ENCODE measurements at regions not wholly inside any gene's neighbourhood (a gene's known extent, or its start where the extent isn't known, plus 50 kb on each side); places are given as distances from the start of the nearest gene placed in this dataset.
A peak's percentile ranks its signal among the peaks of the same experiment; 100 is the strongest.
"Not testable (repeated sequence)": the region's sequence is repeated elsewhere in the genome, so short reads cannot be mapped to it uniquely, and the experiment has no call there.

DNA sequence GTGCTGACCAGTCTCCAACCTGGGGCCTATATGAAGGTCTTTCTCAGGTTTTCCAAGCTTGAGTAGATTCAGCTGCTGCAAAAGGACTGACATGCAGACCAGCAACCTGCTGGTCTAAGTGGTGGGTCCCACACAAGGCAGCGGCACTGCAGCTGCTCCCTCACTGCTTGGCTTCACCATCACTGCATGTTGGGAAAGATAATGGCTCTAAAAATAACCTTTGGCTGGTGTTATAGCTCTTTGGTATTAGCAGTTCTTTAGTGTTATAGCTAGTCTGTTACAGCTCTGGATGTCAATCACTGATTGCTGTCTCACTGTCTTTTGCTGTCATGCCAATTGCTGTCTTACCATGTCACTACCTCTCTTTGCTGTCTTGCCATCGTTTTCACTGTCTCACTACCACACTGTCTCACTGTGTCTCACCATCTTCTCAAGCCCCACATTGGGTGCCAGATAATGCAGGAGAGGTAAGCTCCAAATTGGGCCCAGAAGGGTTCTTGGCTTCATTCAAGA is 726.4 kb downstream of the TENT5A start:
- CTCF ChIA-PET (ENCODE audit: unreplicated experiment) = no interaction called here
- Histone ChIP-seq H4K20me1 (ENCODE audit: insufficient read depth, low read length) (no peaks in the 10 kb centered on the region), H3K9me3 (ENCODE audit: low read length) (peaks cover 11% of the 10 kb centered on the region; the same call in 1 of the 2 replicates), H3K4me3 (ENCODE audit: low read depth, low read length, poor library complexity, severe bottlenecking) (no peak overlapping the region), H3K36me3 (ENCODE audit: insufficient read depth, low read length) (no peaks in the 10 kb centered on the region), H3K79me2 (ENCODE audit: insufficient read depth, low read depth, low read length) (no peaks in the 10 kb centered on the region), H3K4me2 (ENCODE audit: low read length) (no peak overlapping the region), H3K9me2 (ENCODE audit: insufficient read depth, low read length) (no peaks in the 10 kb centered on the region), H2AFZ (ENCODE audit: low read length) (no peak overlapping the region), H3K27ac (ENCODE audit: low read depth, low read length, poor library complexity, severe bottlenecking) (no peak overlapping the region), H3K4me1 (ENCODE audit: insufficient read depth, low read length, poor library complexity, severe bottlenecking) (no peaks in the 10 kb centered on the region)
- TF ChIP-seq, protein P1, sequence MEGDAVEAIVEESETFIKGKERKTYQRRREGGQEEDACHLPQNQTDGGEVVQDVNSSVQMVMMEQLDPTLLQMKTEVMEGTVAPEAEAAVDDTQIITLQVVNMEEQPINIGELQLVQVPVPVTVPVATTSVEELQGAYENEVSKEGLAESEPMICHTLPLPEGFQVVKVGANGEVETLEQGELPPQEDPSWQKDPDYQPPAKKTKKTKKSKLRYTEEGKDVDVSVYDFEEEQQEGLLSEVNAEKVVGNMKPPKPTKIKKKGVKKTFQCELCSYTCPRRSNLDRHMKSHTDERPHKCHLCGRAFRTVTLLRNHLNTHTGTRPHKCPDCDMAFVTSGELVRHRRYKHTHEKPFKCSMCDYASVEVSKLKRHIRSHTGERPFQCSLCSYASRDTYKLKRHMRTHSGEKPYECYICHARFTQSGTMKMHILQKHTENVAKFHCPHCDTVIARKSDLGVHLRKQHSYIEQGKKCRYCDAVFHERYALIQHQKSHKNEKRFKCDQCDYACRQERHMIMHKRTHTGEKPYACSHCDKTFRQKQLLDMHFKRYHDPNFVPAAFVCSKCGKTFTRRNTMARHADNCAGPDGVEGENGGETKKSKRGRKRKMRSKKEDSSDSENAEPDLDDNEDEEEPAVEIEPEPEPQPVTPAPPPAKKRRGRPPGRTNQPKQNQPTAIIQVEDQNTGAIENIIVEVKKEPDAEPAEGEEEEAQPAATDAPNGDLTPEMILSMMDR (conservative IDR thresholded peaks at IDR 0.05; ENCODE audit: low read length) = no peak
- TF ChIP-seq EZH2phosphoT487 (IDR thresholded peaks at IDR 0.05; ENCODE audit: borderline replicate concordance, low read depth, low read length) = no peak
- POLR2A ChIA-PET = no interaction called here
- DNase-seq (ENCODE audit: low spot score) = no peak
- no TSS peak for BruUV-seq (replicated peaks)
- intact Hi-C loops (cut with micrococcal nuclease; ENCODE audit: unreplicated experiment) = no loop called here

DNA sequence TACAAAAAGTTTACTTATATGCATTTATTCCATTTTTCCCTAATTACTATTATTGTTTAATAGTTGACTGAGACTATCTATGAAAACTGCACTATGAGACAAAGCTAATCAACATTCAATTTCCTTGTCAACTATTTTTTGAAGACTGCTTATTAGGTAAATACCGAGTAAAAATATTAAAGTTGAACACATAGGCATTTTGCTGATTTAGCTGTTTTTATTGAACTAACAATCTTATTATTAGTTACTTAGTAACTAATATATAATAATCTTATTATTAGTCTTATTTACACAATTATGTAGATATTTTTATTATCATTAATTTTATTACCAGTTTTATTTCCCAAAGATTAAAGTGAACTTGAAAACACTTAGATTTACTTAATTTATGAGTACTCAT is 728.8 kb downstream of the TENT5A start:
- Histone ChIP-seq H3K4me2 (ENCODE audit: low read length) (no peak overlapping the region), H3K36me3 (ENCODE audit: insufficient read depth, low read length) (no peaks in the 10 kb centered on the region), H3K27ac (ENCODE audit: low read depth, low read length, poor library complexity, severe bottlenecking) (no peak overlapping the region), H3K9me3 (ENCODE audit: low read length) (peaks cover 18% of the 10 kb centered on the region; the same call in 1 of the 2 replicates), H3K9me2 (ENCODE audit: insufficient read depth, low read length) (no peaks in the 10 kb centered on the region), H4K20me1 (ENCODE audit: insufficient read depth, low read length) (no peaks in the 10 kb centered on the region), H2AFZ (ENCODE audit: low read length) (no peak overlapping the region), H3K79me2 (ENCODE audit: insufficient read depth, low read depth, low read length) (no peaks in the 10 kb centered on the region), H3K4me1 (ENCODE audit: insufficient read depth, low read length, poor library complexity, severe bottlenecking) (no peaks in the 10 kb centered on the region), H3K4me3 (ENCODE audit: low read depth, low read length, poor library complexity, severe bottlenecking) (no peak overlapping the region)
- intact Hi-C loops (cut with micrococcal nuclease; ENCODE audit: unreplicated experiment) = no loop called here
- CTCF ChIA-PET (ENCODE audit: unreplicated experiment) = no interaction called here
- TF ChIP-seq, protein P1 (conservative IDR thresholded peaks at IDR 0.05; ENCODE audit: low read length) = no peak
- TF ChIP-seq EZH2phosphoT487 (IDR thresholded peaks at IDR 0.05; ENCODE audit: borderline replicate concordance, low read depth, low read length) = no peak
- no peak for DNase-seq (ENCODE audit: low spot score)
- no TSS peak for BruUV-seq (replicated peaks)
- POLR2A ChIA-PET = no interaction called here

DNA sequence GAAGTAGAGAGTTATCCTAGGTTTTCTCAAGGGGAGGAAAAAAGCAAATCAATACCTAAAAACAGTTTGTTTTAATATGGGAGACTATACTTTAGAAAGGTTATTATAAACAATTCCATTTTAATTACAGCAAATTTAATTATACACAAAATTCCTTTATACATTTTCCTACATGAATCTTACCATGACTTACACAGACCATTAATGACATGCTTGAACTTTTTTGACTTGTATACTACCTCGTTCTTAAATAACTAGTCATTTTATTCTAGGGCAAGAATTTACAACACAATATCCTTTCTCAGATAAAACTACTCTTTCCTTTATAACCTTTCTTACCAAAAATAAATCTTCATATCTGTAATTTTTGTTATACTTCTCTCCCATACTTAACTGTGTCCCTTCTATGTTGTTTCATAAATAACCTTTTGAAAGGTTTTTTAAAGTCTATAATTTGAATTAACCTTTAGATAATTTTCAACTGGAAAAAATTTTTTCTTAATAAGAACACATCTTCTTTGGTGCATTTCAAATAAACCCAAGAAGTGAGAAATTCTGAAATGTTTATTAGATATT is 729.4 kb downstream of the TENT5A start:
- POLR2A ChIA-PET = no interaction called here
- intact Hi-C loops (cut with micrococcal nuclease; ENCODE audit: unreplicated experiment) = no loop called here

DNA sequence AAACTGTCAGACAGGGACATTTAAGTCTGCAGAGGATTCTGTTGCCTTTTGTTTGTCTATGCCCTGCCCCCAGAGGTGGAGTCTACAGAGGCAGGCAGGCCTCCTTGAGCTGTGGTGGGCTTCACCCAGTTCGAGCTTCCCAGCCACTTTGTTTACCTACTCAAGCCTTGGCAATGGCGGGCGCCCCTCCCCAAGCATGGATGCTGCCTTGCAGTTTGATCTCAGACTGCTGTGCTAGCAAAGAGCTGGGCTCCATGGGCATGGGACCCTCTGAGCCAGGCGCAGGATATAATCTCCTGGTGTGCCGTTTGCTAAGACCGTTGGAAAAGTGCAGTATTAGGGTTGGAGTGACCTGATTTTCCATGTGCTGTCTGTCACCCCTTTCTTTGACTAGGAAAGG is 734.9 kb downstream of the TENT5A start:
- H3K9me2 ChIP-seq (ENCODE audit: insufficient read depth, low read length); H3K79me2 ChIP-seq (ENCODE audit: insufficient read depth, low read depth, low read length); DNase-seq (ENCODE audit: low spot score); H3K4me3 ChIP-seq (ENCODE audit: low read depth, low read length, poor library complexity, severe bottlenecking); BruUV-seq (replicated peaks); POLR2A ChIA-PET; H3K36me3 ChIP-seq (ENCODE audit: insufficient read depth, low read length); H3K27ac ChIP-seq (ENCODE audit: low read depth, low read length, poor library complexity, severe bottlenecking); H3K4me2 ChIP-seq (ENCODE audit: low read length); H3K4me1 ChIP-seq (ENCODE audit: insufficient read depth, low read length, poor library complexity, severe bottlenecking); H4K20me1 ChIP-seq (ENCODE audit: insufficient read depth, low read length); H2AFZ ChIP-seq (ENCODE audit: low read length); CTCF ChIA-PET (ENCODE audit: unreplicated experiment); intact Hi-C loops (cut with micrococcal nuclease; ENCODE audit: unreplicated experiment): not testable (repeated sequence)
- H3K9me3 ChIP-seq (ENCODE audit: low read length) = peaks cover 10% of the 10 kb centered on the region; the same call in 1 of the 2 replicates

More for the DNA sequence above, 729.4 kb downstream of the TENT5A start:
- Histone ChIP-seq H3K4me3 (ENCODE audit: low read depth, low read length, poor library complexity, severe bottlenecking) (no peak overlapping the region), H3K36me3 (ENCODE audit: insufficient read depth, low read length) (no peaks in the 10 kb centered on the region), H3K9me2 (ENCODE audit: insufficient read depth, low read length) (no peaks in the 10 kb centered on the region), H3K27ac (ENCODE audit: low read depth, low read length, poor library complexity, severe bottlenecking) (no peak overlapping the region), H3K4me2 (ENCODE audit: low read length) (no peak overlapping the region), H3K9me3 (ENCODE audit: low read length) (peaks cover 18% of the 10 kb centered on the region; the same call in 1 of the 2 replicates), H3K4me1 (ENCODE audit: insufficient read depth, low read length, poor library complexity, severe bottlenecking) (no peaks in the 10 kb centered on the region), H4K20me1 (ENCODE audit: insufficient read depth, low read length) (no peaks in the 10 kb centered on the region), H2AFZ (ENCODE audit: low read length) (no peak overlapping the region), H3K79me2 (ENCODE audit: insufficient read depth, low read depth, low read length) (no peaks in the 10 kb centered on the region)
- BruUV-seq (replicated peaks) = no TSS peak
- TF ChIP-seq, protein P1 (conservative IDR thresholded peaks at IDR 0.05; ENCODE audit: low read length) = no peak
- no peak for TF ChIP-seq EZH2phosphoT487 (IDR thresholded peaks at IDR 0.05; ENCODE audit: borderline replicate concordance, low read depth, low read length)
- CTCF ChIA-PET (ENCODE audit: unreplicated experiment) = no interaction called here
- DNase-seq (ENCODE audit: low spot score) = peak; percentile 42
